Type B pancreatic cell (in vitro differentiated cells): ENCODE measurements at regions not wholly inside any gene's neighbourhood (a gene's known extent, or its start where the extent isn't known, plus 50 kb on each side); places are given as distances from the start of the nearest gene placed in this dataset.

ENCODE experiments used
- DNase-seq: peaks from one replicate; pipeline ENCODE4 v3.0.0; 2021; ENCODE audit warnings: mixed read lengths; ENCODE audit not compliant: unreplicated experiment; ENCODE audit errors: extremely low spot score
- H3K27ac Mint-ChIP-seq: 2 replicates; pipeline ENCODE4 v1.8.0; 2021; ENCODE audit warnings: mild to moderate bottlenecking, mixed read lengths
- H3K27me3 Mint-ChIP-seq: 2 replicates; pipeline ENCODE4 v1.8.0; 2021; ENCODE audit warnings: mixed read lengths
- H3K36me3 Mint-ChIP-seq: 2 replicates; pipeline ENCODE4 v1.8.0; 2021; ENCODE audit warnings: mixed read lengths
- H3K4me1 Mint-ChIP-seq: one replicate; pipeline ENCODE4 v1.8.0; 2021; ENCODE audit warnings: mixed read lengths; ENCODE audit not compliant: unreplicated experiment
- H3K4me3 Mint-ChIP-seq: 2 replicates; pipeline ENCODE4 v1.8.0; 2021; ENCODE audit warnings: mild to moderate bottlenecking, mixed read lengths
- H3K9me3 Mint-ChIP-seq: 2 replicates; pipeline ENCODE4 v1.8.0; 2021; ENCODE audit warnings: mixed read lengths
- CTCF ChIP-seq: fragments of 200-600 bp; sonication (generic); conservative IDR thresholded peaks from 2 replicates; pipeline ENCODE4 v1.5.0; 2021; ENCODE audit warnings: antibody characterized with exemption, mild to moderate bottlenecking

- Mint-ChIP-seq H3K27ac (no peak overlapping the region), H3K36me3 (no peaks in the 10 kb centered on the region), H3K9me3 (no peaks in the 10 kb centered on the region), H3K4me3 (no peak overlapping the region), H3K27me3 (no peaks in the 10 kb centered on the region), H3K4me1 (peaks cover 3% of the 10 kb centered on the region)
- DNase-seq: no peak
- no peak for TF ChIP-seq CTCF
Measured at GRCh38 chr20:7415427-7415826, 524.8 kb downstream of the HAO1 start.

- no peak for TF ChIP-seq CTCF
- Mint-ChIP-seq H3K4me3 (no peak overlapping the region), H3K4me1 (no peaks in the 10 kb centered on the region), H3K27me3 (no peaks in the 10 kb centered on the region), H3K27ac (no peak overlapping the region), H3K36me3 (no peaks in the 10 kb centered on the region), H3K9me3 (no peaks in the 10 kb centered on the region)
- DNase-seq: no peak
Measured at GRCh38 chr20:7416382-7416781, 523.9 kb downstream of the HAO1 start.

- H3K9me3 Mint-ChIP-seq: no peaks in the 10 kb centered on the region
Measured at GRCh38 chr20:7420345-7420744, 519.9 kb downstream of the HAO1 start.

DNA sequence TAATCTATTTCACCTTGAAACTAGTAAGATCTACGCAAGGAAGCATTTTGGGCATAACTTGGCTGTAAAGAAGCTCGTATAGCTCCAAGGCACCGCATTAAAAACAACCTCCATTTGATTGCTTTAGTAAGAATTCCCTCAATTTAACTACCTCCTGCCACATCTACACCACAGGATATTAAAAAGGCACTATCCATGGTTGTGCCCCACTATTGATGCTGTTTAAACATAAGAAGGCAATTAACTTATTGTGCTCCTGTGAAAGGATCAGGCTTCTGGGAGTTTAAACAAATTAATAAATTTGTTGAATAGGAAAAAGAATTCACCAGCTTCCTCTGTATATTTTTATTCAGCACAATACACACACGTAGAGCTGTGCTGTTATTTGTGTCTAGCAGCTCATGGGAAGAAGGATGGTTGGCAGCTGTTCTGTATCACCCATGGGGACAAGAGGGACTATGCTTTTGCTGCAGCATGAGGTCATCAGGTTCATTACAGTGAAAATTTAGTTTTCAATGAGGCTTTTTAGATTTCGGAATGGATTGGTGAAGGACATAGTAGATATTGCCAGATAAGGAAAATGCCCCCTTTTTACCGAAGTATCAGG, 513.3 kb downstream of the HAO1 start:
- H3K36me3 Mint-ChIP-seq: no peaks in the 10 kb centered on the region
- H3K4me1 Mint-ChIP-seq: peaks cover 9% of the 10 kb centered on the region
- H3K27me3 Mint-ChIP-seq: no peaks in the 10 kb centered on the region
- TF ChIP-seq CTCF: no peak
- no peak for DNase-seq
- no peak overlapping the region for H3K4me3 Mint-ChIP-seq
- H3K9me3 Mint-ChIP-seq: no peaks in the 10 kb centered on the region
- H3K27ac Mint-ChIP-seq: no peak overlapping the region

More at GRCh38 chr20:7420345-7420744, 519.9 kb downstream of the HAO1 start:
- H3K4me1 Mint-ChIP-seq: no peaks in the 10 kb centered on the region
- no peak for DNase-seq
- no peak overlapping the region for H3K4me3 Mint-ChIP-seq
- TF ChIP-seq CTCF: no peak
- H3K27ac Mint-ChIP-seq: no peak overlapping the region
- H3K36me3 Mint-ChIP-seq: no peaks in the 10 kb centered on the region
- no peaks in the 10 kb centered on the region for H3K27me3 Mint-ChIP-seq

DNA sequence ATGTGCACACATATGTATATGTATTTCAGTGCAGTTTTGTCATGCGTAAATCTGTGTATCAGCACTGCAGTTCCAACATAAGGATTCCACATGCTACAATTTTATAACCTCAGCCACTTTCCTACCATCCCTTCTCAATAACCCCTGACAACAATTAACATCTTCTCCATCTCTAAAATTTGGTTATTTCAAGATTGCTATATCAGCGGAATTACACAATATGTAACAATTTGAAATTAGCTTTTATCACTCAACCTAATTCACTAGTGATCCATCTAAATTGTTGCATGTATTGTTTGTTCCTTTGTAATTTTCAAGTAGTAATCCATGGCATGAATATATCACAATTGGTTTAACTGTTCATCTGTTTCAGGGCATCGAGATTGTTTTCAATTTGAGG, 511.3 kb downstream of the HAO1 start:
- no peak for TF ChIP-seq CTCF
- H3K36me3 Mint-ChIP-seq: no peaks in the 10 kb centered on the region
- no peak for DNase-seq
- no peaks in the 10 kb centered on the region for H3K27me3 Mint-ChIP-seq
- H3K9me3 Mint-ChIP-seq: no peaks in the 10 kb centered on the region
- no peak overlapping the region for H3K27ac Mint-ChIP-seq
- H3K4me3 Mint-ChIP-seq: no peak overlapping the region
- H3K4me1 Mint-ChIP-seq: peaks cover 9% of the 10 kb centered on the region

DNA sequence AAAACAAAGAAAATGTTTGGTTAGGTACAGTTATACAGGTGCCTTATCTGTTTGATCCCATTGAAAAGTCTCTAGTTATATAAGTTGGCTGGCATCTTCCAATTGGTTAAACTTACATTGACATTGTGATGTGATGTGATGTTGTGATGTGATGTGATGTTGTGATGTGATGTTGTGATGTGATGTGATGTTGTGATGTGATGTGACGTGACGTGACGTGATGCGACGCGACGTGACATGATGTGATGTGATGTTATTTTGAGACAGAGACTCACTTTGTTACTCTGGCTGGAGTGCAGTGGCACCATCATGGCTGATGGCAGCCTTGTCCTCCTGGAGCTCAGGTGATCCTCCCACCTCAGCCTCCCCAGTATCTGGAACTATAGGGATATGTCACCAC, 507.6 kb downstream of the HAO1 start:
- no peaks in the 10 kb centered on the region for H3K4me1 Mint-ChIP-seq
- H3K27me3 Mint-ChIP-seq: no peaks in the 10 kb centered on the region
- no peak overlapping the region for H3K27ac Mint-ChIP-seq
- no peaks in the 10 kb centered on the region for H3K9me3 Mint-ChIP-seq
- TF ChIP-seq CTCF: no peak
- H3K4me3 Mint-ChIP-seq: no peak overlapping the region
- no peak for DNase-seq
- no peaks in the 10 kb centered on the region for H3K36me3 Mint-ChIP-seq
